NCI-H2171 treated with DMSO at 0.1 percent for 48 hours (cell line): ENCODE measurements at regions not wholly inside any gene's neighbourhood (a gene's known extent, or its start where the extent isn't known, plus 50 kb on each side); places are given as distances from the start of the nearest gene placed in this dataset.
A peak's percentile ranks its signal among the peaks of the same experiment; 100 is the strongest.
"Not testable (repeated sequence)": the region's sequence is repeated elsewhere in the genome, so short reads cannot be mapped to it uniquely, and the experiment has no call there.

ENCODE experiments used
- DNase-seq: peaks from one replicate; lab custom pipeline; 2025; lab: John Stamatoyannopoulos, UW

- DNase-seq = no peak
Observed at GRCh38 chr1:80293818-80294217, 1287.3 kb upstream of the ADGRL4 start.

GRCh38 chr1:80288750-80289149 lies 1282.2 kb upstream of the ADGRL4 start:
- DNase-seq = not testable (repeated sequence)

GRCh38 chr1:80282536-80282935 lies 1276.0 kb upstream of the ADGRL4 start:
- no peak for DNase-seq

GRCh38 chr1:80278936-80279335 lies 1272.4 kb upstream of the ADGRL4 start:
- DNase-seq = no peak

GRCh38 chr1:80274256-80274655 lies 1267.7 kb upstream of the ADGRL4 start:
- no peak for DNase-seq

- DNase-seq = no peak
Observed at GRCh38 chr1:80272495-80272894, 1266.0 kb upstream of the ADGRL4 start.

- DNase-seq = peak; percentile 35
Observed at GRCh38 chr1:80258659-80259058, 1252.1 kb upstream of the ADGRL4 start.

- DNase-seq = peak; percentile 44
Observed at GRCh38 chr1:80251591-80251990, 1245.1 kb upstream of the ADGRL4 start.

- no peak for DNase-seq
Observed at GRCh38 chr1:80251171-80251570, 1244.6 kb upstream of the ADGRL4 start.

- no peak for DNase-seq
Observed at GRCh38 chr1:80250573-80251168, 1244.1 kb upstream of the ADGRL4 start.

GRCh38 chr1:80249699-80250098 lies 1243.2 kb upstream of the ADGRL4 start:
- DNase-seq = no peak

GRCh38 chr1:80248886-80249285 lies 1242.4 kb upstream of the ADGRL4 start:
- no peak for DNase-seq

- no peak for DNase-seq
Observed at GRCh38 chr1:80245813-80246212, 1239.3 kb upstream of the ADGRL4 start.

GRCh38 chr1:80244372-80244771 lies 1237.8 kb upstream of the ADGRL4 start:
- DNase-seq = no peak

- no peak for DNase-seq
Observed at GRCh38 chr1:80241566-80241965, 1235.0 kb upstream of the ADGRL4 start.

- peak; percentile 3 for DNase-seq
Observed at GRCh38 chr1:80225510-80225909, 1219.0 kb upstream of the ADGRL4 start.

- DNase-seq = no peak
Observed at GRCh38 chr1:80221319-80221718, 1214.8 kb upstream of the ADGRL4 start.

- DNase-seq = peak; percentile 6
Observed at GRCh38 chr1:80218112-80218511, 1211.6 kb upstream of the ADGRL4 start.

- peak; percentile 33 for DNase-seq
Observed at GRCh38 chr1:80217377-80217986, 1211.0 kb upstream of the ADGRL4 start.

- no peak for DNase-seq
Observed at GRCh38 chr1:80214888-80215540, 1208.5 kb upstream of the ADGRL4 start.

GRCh38 chr1:80212948-80213347 lies 1206.4 kb upstream of the ADGRL4 start:
- DNase-seq = no peak

- DNase-seq = no peak
Observed at GRCh38 chr1:80211691-80212380, 1205.3 kb upstream of the ADGRL4 start.

- no peak for DNase-seq
Observed at GRCh38 chr1:80202118-80202517, 1195.6 kb upstream of the ADGRL4 start.
